Renal cortex interstitium (tissue), 11 donors: ENCODE measurements at regions not wholly inside any gene's neighbourhood (a gene's known extent, or its start where the extent isn't known, plus 50 kb on each side); places are given as distances from the start of the nearest gene placed in this dataset.
A peak's percentile ranks its signal among the peaks of the same experiment; 100 is the strongest.

Experiments
- DNase-seq, 11 donors: peaks; one replicate each; pipeline ENCODE4 v3.0.0-alpha.2; 2013; ENCODE audit warnings: low read depth in 9 of 11, low spot score in 4 of 11; ENCODE audit errors: extremely low read depth in 1 of 11

- no peak for DNase-seq
Observed at GRCh38 chr22:27004434-27004833, 347.0 kb downstream of the MIAT start.

DNA sequence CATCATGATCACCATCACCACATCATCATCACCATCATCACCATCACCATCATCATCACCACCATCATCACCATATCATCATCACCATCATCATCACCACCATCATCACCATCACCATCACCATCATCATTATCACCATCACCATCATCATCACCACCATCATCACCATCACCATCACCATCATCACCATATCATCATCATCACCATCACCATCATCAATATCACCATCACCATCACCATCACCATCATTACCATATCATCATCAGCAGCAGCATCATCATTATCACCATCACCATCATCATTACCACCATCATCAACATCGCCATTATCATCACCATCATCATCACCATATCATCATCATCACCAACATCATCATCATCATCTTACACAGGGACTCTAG lies 351.1 kb downstream of the MIAT start:
- DNase-seq: no peak

DNA sequence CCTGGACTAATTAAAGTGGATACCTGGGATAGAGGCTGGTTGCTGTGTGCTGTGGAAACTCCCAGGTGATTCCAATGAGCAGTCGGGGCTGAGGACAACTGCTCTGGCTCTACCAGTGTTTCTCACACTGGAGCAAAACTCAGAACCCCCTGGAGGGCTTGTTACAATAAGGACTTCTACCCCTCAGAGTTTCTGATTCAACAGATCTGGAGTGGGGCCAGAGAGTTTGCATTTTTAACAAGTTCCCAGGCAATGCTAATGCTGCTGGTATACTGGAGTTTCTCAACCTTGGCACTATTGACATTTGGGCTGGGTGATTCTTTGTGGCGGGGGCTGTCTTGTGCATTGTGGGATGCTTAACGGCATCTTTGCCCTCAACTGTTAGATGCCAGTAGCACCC lies 353.7 kb downstream of the MIAT start:
- no peak for DNase-seq

- no peak for DNase-seq
Observed at GRCh38 chr22:27011717-27012116, 354.3 kb downstream of the MIAT start.

DNA sequence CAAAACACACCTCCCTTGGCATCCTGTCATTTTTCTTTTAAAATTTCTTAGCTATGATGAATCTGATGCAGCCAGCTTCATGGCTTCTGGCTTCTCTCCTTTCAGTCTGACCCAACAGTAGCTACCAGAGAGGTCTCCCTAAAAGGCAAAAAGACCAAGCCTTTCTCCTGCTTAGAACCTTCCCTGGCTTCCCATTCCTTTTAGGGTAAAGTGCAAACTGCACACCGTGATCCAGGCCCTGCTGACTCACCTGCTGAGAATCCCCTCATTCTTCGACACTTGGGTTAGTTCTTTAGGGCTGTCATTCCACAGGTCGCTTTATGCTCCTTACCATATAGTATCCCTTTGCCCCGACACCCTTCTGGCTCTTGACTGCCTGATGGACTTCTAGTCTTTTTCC lies 362.4 kb downstream of the MIAT start:
- DNase-seq: no peak

DNA sequence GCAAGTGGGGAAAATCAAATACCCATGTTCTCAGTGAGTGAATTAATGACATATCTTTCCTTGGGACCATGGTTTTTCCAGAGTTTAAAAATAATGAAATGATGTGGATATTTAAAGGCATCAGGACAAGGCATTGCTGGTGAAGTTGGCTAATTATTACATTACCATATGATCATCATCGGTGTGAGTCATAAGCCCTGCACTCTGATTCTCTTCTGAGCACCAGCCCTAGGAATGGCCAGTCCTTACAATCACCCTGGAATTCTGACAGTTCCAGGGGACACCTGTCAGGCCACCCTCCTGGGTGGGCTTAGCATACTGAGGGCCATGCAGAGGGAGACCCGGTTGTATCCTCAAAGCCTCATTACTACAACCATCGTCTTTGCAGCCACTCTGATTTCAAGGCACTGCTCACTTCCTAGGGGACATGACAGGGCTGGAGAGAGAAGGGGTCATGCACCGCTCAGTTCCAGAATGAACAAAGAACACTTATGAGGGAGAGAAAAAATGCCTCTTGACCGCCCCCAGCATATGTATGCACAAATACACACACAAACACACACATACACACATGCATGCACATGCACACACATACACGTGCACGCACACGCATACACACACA lies 365.0 kb downstream of the MIAT start:
- DNase-seq: no peak

DNA sequence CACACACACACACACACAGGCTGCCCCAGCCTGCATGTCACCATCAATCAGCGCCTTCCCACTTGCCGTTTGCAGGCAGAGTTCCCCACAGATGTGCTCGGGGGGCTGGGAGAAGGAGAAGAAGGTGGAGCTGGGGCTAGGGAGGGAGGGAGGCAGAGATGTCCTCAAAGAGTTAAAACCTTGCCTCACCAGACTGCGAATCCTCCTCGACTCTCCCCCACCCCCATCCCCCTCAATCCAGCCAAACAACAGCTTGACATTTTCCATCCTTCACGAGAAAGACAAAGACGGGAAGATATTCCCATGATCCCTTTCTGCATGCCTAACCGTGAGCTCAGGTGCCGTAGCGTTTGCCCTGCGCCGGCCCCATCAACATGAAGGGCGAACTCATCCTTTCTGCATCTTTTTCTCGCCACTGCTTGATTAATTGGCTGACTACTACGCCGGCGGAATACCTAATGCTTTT lies 365.5 kb downstream of the MIAT start:
- no peak for DNase-seq

DNA sequence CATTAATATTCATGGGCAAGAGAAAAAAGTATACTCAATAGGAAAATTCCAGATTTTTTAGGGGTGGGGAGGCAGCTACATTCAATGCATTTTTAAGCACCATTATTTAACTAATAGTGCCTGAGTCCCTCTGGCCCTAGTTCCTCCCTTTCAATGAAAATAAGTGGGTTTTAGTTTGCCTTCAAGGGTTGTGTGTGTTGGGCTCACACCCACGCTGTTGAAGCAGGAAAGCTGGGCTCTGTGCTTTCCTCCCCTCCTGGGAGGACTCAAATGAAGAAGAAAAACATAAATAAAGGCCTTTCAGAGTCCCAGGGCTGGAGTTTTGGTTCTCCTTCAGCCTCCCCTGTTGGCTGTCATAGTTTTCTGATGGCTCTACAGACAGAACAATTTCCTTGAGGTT lies 366.2 kb downstream of the MIAT start:
- DNase-seq: no peak

DNA sequence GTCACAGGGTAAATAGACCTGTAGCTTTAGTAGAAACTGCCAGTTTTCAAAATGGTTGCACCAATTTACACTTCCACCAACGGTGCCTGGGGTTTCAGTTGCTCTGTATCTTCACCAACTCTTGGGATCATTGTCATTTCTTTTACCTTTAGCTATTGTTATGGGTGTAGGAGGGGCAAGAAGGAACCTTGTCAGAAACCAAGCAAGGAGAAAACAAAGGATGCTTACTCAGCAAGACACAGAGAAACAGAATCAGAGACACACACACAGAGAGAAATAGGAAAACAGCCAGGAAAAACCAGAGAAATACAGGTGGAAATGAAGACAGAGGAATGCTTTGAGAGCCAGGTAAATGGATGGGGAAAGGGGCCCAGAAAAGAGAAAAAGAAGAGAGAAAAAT lies 367.6 kb downstream of the MIAT start:
- no peak for DNase-seq

DNA sequence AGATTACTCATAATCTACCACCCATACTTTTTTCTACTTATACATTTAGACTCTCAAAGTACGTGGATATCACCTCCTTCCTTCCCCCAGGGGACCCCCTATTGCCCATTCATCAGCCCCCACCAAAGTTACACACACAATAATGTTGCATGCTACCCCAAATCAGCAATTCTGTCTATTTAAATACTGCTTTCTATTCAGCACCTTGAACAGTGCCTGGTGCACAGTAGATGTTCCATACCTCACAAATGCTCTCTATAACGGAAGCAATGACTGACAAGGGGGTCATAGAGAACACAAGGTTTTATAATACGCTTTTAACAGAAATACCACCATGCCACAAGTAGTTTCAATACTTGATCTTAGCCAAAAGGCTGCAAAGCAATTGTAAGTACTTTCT lies 370.7 kb downstream of the MIAT start:
- no peak for DNase-seq

GRCh38 chr22:27029584-27030130 lies 372.3 kb downstream of the MIAT start:
- DNase-seq: no peak

DNA sequence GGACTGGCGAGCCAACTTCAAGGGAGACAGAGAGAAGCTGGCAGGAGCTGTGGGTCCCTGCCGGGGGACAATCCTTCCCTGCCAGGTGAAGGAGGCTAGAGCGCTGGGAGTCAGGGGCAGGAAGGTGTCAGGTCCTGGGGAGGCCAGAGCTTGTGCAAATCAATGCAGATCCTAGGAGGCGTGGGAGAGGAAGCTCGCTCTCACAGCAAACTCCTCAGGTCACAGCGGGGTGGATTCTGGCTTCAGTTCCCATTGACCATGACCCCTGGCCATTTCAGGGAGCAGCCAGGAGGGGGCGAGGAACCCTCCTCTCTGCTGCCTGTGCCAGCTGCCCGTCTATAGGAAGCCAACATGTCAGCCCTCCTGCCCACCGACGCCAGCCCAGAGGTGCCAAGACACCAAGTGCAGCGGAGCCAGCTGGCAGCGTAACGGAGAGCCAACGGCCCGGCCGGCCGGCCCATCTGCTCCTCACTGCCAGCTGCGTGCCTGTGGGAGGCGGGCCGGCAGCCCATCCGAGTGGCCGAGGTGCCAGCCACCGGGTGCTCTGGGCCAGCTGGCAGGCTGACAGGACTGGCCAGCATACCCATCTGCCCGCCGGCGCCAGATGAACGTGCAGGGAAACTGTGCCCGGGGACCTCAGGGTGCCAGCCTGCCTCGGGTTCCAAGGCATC lies 374.8 kb downstream of the MIAT start:
- peak in 2 of 11 donors; percentile 4 to 12 for DNase-seq

DNA sequence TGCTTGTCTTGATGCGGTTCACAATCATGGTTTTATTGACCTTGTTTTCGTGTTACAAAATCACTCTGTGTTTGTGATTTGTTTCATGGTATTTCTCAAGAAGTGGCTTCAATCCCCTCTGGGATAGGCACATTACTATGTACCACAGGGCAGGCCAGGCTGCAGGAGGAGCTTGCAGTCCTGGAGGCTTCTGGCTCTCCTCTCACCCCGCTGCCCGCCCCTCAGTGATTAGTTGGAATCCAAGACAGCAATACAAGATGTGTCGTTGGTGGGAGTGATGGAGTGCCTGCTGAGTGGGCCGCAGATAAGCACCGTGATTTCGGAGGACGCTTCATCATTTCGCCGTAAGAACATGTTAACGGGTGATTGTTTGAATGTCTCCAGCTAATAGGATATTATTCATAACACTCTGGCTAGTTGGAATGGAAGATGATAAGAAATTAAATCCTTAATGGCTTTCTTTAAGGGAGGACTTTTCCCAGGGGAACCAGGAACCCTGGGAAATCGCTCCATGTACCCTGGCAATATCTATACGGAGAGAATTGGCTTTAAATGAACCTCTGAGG lies 384.4 kb downstream of the MIAT start:
- DNase-seq: no peak

DNA sequence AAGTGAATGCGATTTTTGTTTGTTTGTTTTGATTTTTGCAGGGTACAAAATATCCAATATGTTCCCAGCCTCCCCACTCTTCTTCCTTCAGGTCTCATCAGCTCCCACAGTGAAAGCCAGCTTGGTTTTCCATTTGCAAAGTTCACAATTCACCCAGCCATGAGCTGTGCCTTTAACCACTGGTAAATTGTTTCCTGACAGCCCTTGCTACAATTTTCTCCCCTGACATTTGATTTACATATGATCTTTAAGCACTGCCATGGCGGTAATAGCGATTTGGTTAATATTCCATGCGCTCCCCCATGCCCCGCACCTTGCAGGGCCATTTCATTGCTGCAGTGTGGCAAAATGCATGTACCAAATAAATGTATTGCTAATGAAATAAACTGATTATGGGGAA lies 385.9 kb downstream of the MIAT start:
- no peak for DNase-seq

- no peak for DNase-seq
Observed at GRCh38 chr22:27045103-27045947, 387.9 kb downstream of the MIAT start.

DNA sequence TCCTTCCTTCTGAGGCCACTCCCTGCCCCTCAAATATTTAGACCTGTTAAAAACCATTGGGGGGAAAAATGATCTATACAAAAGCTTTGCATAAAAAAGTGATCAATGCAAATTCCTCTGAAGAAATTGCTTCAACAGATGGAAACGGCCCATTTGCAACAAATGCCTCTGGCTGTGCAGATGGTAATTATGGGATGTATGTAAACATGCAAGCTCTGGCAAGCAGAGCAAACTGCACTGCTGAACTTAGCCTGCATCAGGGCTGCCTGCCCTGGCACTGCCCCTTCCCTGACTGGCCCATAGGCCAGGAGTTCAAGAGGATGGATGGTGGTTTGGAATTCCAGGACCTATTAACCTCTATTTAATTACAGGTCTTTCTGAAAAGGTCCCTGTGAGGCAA lies 388.7 kb downstream of the MIAT start:
- DNase-seq: no peak

- no peak for DNase-seq
Observed at GRCh38 chr22:27046603-27047002, 389.2 kb downstream of the MIAT start.

- DNase-seq: no peak
Observed at GRCh38 chr22:27050771-27051170, 393.4 kb downstream of the MIAT start.

DNA sequence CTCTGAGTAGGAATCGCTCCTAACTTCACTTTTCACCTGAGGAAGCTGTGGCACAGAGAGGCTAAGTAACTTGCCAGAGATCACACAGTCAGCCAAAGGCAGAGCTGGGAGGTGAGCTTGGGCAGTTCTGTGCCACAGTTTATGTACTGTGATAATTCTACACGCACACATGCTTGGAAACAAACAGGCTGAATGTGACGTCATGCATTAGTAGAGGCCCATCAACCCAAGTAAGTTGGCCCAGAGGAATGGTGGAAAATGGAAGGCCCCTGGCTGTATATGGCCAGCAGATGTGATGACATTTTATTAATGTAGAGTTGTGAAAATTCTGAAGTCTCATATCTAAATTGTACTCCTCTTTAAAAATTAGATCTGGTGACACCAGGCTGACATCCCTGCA lies 394.0 kb downstream of the MIAT start:
- DNase-seq: no peak

DNA sequence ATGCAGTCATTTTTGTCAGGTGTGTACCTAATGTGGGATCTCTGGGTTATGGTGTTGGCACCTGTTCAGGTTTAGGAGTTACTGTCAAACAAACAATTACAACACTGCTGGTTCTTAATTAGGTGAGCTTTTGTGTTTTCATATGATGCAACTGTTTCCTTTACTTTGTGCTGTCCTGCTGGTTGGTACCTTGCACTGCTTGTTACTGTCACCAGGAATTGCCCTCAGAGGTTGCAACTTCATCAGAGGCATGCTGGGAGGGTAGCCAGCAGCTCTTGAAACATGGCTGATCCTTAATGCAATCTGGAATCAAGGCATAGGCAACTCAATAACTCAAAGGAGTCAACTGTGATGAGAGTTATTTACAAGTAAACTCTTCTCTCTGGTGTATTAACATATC lies 400.3 kb downstream of the MIAT start:
- no peak for DNase-seq
